Calu3 (cell line): ENCODE measurements at regions not wholly inside any gene's neighbourhood (a gene's known extent, or its start where the extent isn't known, plus 50 kb on each side); places are given as distances from the start of the nearest gene placed in this dataset.

Source experiments
- BruUV-seq: library from RNA; stranded (reverse); fragments of 400-500 nt; replicated peaks from 2 replicates; lab custom pipeline; 2021; lab: Mats Ljungman, UMichigan
- CTCF ChIA-PET: fragments of 300-600 bp; sonication (Branson Sonifier 250); formaldehyde crosslinking; loops from one replicate; lab custom pipeline; 2022; ENCODE audit warnings: antibody characterized with exemption; lab: Charles Lee
- DNase-seq: peaks from one replicate; pipeline ENCODE4 v3.0.0; 2022
- H3K27ac Mint-ChIP-seq: one replicate; pipeline ENCODE4 v1.8.0; 2022; ENCODE audit warnings: mixed read lengths; ENCODE audit not compliant: unreplicated experiment
- H3K27me3 Mint-ChIP-seq: one replicate; pipeline ENCODE4 v1.8.0; 2022; ENCODE audit warnings: mixed read lengths; ENCODE audit not compliant: unreplicated experiment
- H3K36me3 Mint-ChIP-seq: one replicate; pipeline ENCODE4 v1.8.0; 2022; ENCODE audit warnings: mild to moderate bottlenecking, moderate library complexity, mixed read lengths; ENCODE audit not compliant: insufficient read depth, unreplicated experiment
- H3K4me1 Mint-ChIP-seq: one replicate; pipeline ENCODE4 v1.8.0; 2022; ENCODE audit warnings: mild to moderate bottlenecking, low read depth, mixed read lengths; ENCODE audit not compliant: unreplicated experiment
- H3K4me3 Mint-ChIP-seq: one replicate; pipeline ENCODE4 v1.8.0; 2022; ENCODE audit warnings: mild to moderate bottlenecking, low read depth, moderate library complexity, mixed read lengths; ENCODE audit not compliant: unreplicated experiment
- H3K9me3 Mint-ChIP-seq: one replicate; pipeline ENCODE4 v1.8.0; 2022; ENCODE audit warnings: low read depth, mixed read lengths; ENCODE audit not compliant: unreplicated experiment
- intact Hi-C: fragments of 100-400 bp; cut with micrococcal nuclease; formaldehyde crosslinking; loops from one replicate; pipeline ENCODE4 v1.10.0; 2022; ENCODE audit not compliant: unreplicated experiment
- TF ChIP-seq, protein P1 (sequence below): fragments of 200-600 bp; IDR thresholded peaks from one replicate; pipeline ENCODE4 v1.8.0; 2022; ENCODE audit warnings: antibody characterized with exemption; ENCODE audit not compliant: unreplicated experiment

DNA sequence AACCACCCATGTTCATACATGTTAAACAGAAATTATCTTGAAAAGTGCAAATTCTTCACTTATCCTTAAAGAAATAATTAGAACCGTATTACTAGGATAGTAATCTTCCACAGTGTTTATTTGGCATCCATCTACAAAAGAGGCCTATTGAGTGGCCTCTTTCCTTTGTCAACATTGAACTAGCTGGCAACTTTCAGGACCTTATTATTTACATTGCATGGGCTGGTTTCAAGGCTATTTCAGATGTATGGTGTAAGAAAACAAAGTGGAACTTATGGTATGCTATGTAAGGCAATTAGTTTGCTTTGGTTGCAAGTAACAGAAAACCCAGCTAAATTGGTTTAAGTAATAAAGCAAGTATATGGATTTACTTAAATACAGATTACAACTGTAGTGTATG, 324.6 kb downstream of the RBM43 start:
- intact Hi-C loops, result no loop called here
- BruUV-seq, result no TSS peak
- TF ChIP-seq, protein P1, sequence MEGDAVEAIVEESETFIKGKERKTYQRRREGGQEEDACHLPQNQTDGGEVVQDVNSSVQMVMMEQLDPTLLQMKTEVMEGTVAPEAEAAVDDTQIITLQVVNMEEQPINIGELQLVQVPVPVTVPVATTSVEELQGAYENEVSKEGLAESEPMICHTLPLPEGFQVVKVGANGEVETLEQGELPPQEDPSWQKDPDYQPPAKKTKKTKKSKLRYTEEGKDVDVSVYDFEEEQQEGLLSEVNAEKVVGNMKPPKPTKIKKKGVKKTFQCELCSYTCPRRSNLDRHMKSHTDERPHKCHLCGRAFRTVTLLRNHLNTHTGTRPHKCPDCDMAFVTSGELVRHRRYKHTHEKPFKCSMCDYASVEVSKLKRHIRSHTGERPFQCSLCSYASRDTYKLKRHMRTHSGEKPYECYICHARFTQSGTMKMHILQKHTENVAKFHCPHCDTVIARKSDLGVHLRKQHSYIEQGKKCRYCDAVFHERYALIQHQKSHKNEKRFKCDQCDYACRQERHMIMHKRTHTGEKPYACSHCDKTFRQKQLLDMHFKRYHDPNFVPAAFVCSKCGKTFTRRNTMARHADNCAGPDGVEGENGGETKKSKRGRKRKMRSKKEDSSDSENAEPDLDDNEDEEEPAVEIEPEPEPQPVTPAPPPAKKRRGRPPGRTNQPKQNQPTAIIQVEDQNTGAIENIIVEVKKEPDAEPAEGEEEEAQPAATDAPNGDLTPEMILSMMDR, result no peak
- H3K36me3 Mint-ChIP-seq, result no peaks in the 10 kb centered on the region
- no peak for DNase-seq
- CTCF ChIA-PET, result no interaction called here
- H3K9me3 Mint-ChIP-seq, result peaks cover 6% of the 10 kb centered on the region
- no peak overlapping the region for H3K27ac Mint-ChIP-seq
- no peak overlapping the region for H3K4me3 Mint-ChIP-seq
- peaks cover 25% of the 10 kb centered on the region for H3K4me1 Mint-ChIP-seq
- H3K27me3 Mint-ChIP-seq, result no peaks in the 10 kb centered on the region

DNA sequence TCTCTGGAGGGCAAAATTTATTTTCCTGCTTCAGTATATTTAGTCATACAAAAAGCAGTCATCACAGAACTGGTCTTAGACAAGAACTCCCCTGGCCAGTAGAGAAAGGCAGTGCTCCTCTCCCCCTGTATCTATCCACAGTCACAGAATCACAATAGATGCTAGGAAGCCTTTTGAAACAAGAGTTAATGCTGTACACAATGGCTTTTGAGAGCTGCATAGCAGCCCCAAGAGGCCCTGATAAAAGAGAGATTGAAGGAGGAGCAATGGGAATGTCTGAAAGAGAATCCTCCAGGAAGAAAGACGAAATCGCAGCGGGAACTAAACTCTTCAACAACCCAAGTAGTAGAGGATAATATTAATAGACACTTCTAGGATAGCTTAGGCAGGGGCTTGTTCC, 330.2 kb downstream of the RBM43 start:
- TF ChIP-seq, protein P1, result no peak
- Mint-ChIP-seq H3K27me3 (no peaks in the 10 kb centered on the region), H3K4me1 (no peaks in the 10 kb centered on the region), H3K9me3 (no peaks in the 10 kb centered on the region), H3K36me3 (no peaks in the 10 kb centered on the region), H3K27ac (no peak overlapping the region), H3K4me3 (no peak overlapping the region)
- DNase-seq, result no peak
- BruUV-seq, result no TSS peak
- intact Hi-C loops, result no loop called here
- CTCF ChIA-PET, result interaction anchor here (0.8 kb wide), 1 partner anchor 142 kb away, joined by 3 read pairs; no protein-coding TSS in a partner anchor

DNA sequence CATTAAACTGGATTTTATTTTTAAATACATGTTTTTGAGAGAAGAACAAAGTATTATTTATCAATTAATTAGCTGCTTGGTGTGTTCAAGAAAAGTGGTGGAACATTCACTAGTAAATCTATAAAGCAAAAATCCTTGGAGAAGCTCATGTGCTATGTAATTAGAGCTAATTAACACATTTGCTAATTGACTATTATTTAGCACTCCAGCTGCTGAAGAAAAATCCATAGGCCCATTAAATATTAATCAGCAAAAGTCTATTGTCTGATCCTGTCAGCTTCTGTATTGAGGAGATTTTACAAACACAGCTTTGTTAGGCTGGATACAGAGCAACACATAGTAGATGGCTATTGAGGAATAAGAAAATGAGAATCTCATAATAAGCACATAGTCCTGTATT, 336.1 kb downstream of the RBM43 start:
- BruUV-seq, result no TSS peak

DNA sequence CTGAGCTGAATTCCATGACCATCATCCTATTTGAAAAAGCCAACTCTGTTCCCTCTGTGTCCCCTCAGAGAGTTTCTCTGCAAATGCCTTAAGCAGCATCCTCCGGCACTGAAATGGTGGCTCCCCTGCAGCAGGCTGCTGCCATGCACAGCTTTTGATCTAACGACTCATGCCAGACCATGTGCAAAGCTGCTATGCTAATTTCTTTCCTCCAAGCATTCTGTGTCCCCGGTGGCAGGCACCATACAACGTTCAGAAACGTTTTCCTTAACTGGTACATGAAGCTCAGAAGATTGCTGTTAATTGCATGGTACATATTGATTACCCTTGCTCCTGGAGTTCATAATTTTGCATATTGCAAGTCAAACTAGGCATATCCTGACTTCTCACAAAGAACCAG, 336.8 kb downstream of the RBM43 start:
- H3K36me3 Mint-ChIP-seq, result no peaks in the 10 kb centered on the region
- intact Hi-C loops, result no loop called here
- no peak overlapping the region for H3K27ac Mint-ChIP-seq
- no TSS peak for BruUV-seq
- TF ChIP-seq, protein P1, result no peak
- CTCF ChIA-PET, result interaction anchor here (0.8 kb wide), 1 partner anchor 47 kb away, joined by 3 read pairs; no protein-coding TSS in a partner anchor
- H3K27me3 Mint-ChIP-seq, result no peaks in the 10 kb centered on the region
- no peak overlapping the region for H3K4me3 Mint-ChIP-seq
- no peaks in the 10 kb centered on the region for H3K9me3 Mint-ChIP-seq
- no peak for DNase-seq
- H3K4me1 Mint-ChIP-seq, result no peaks in the 10 kb centered on the region

More for the DNA sequence above, 336.1 kb downstream of the RBM43 start:
- Mint-ChIP-seq H3K27ac (no peak overlapping the region), H3K4me3 (no peak overlapping the region), H3K9me3 (no peaks in the 10 kb centered on the region), H3K27me3 (no peaks in the 10 kb centered on the region), H3K36me3 (no peaks in the 10 kb centered on the region), H3K4me1 (no peaks in the 10 kb centered on the region)
- intact Hi-C loops, result no loop called here
- no peak for DNase-seq
- TF ChIP-seq, protein P1, result no peak
- CTCF ChIA-PET, result no interaction called here
